HCT116 (cell line): ENCODE measurements at regions not wholly inside any gene's neighbourhood (a gene's known extent, or its start where the extent isn't known, plus 50 kb on each side); places are given as distances from the start of the nearest gene placed in this dataset.

ENCODE experiments used
- CBX3 ChIP-seq: IDR thresholded peaks from 2 replicates; pipeline ENCODE4 v1.6.1; 2012; ENCODE audit warnings: low read depth
- JUND ChIP-seq: IDR thresholded peaks from 2 replicates; pipeline ENCODE4 v1.6.1; 2012
- TF ChIP-seq, protein P1 (sequence below), 3 experiments: fragments of 200-600 bp in 1 of 3; sonication (generic) in 1 of 3; IDR thresholded peaks in 2 of 3; conservative IDR thresholded peaks in 1 of 3; 2 replicates each; pipeline ENCODE4 v1.5.1; 2012 to 2017; ENCODE audit warnings: low read depth in 2 of 3, low read length in 2 of 3, antibody characterized with exemption in 1 of 3, borderline replicate concordance in 1 of 3, control low read depth in 1 of 3, mild to moderate bottlenecking in 1 of 3, mixed read lengths in 1 of 3, mixed run types in 1 of 3, moderate library complexity in 1 of 3; ENCODE audit not compliant: insufficient read depth in 1 of 3
- TF ChIP-seq, protein P2 (sequence below): IDR thresholded peaks from 2 replicates; pipeline ENCODE4 v1.6.1; 2011; ENCODE audit warnings: mild to moderate bottlenecking, low read length, moderate library complexity; ENCODE audit not compliant: insufficient replicate concordance; ENCODE audit errors: extremely low read depth

DNA sequence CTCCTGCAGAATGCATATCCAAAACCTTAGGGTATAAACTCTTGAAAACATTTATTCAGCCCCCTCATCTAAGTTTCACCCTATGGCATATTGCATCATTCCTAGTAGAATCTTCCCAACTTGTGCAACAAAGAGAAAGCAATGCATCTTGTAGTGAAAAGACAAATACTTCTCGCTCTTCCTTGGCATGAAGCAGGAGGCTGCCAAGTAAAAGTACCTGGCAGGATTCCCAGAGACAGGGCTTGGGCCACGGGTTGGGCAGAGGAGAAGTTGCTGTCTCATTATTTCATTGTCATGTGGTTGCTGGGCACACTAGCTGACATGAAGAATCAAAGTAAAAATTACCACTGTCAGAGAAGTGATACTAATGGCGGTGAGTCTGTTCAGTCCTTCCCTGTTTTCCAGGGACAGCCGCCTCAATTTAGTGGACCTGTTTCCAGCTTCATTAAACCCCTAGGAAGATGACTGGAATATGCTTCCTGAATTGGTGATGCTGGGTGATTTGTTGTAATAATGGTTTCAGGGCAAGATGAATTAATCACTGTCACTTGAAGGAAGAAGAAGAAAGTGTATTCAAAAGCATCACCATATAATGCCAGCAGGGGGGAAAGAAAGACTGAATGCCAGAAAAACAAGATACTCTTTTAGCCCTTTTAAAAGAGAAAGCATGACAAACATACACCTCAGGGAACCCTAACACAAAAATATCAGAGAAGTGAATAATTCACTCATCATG, 380.5 kb upstream of the IGFBP7 start:
- TF ChIP-seq, protein P1, sequence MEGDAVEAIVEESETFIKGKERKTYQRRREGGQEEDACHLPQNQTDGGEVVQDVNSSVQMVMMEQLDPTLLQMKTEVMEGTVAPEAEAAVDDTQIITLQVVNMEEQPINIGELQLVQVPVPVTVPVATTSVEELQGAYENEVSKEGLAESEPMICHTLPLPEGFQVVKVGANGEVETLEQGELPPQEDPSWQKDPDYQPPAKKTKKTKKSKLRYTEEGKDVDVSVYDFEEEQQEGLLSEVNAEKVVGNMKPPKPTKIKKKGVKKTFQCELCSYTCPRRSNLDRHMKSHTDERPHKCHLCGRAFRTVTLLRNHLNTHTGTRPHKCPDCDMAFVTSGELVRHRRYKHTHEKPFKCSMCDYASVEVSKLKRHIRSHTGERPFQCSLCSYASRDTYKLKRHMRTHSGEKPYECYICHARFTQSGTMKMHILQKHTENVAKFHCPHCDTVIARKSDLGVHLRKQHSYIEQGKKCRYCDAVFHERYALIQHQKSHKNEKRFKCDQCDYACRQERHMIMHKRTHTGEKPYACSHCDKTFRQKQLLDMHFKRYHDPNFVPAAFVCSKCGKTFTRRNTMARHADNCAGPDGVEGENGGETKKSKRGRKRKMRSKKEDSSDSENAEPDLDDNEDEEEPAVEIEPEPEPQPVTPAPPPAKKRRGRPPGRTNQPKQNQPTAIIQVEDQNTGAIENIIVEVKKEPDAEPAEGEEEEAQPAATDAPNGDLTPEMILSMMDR (IDR thresholded peaks at IDR 0.05 in 2 of 3, conservative IDR thresholded peaks at IDR 0.05 in 1 of 3; ENCODE audit: borderline replicate concordance in 1 of 3, insufficient read depth in 1 of 3, low read depth in 2 of 3, low read length in 2 of 3): no peak
- TF ChIP-seq JUND (no peak), CBX3 (no peak)
- TF ChIP-seq, protein P2, sequence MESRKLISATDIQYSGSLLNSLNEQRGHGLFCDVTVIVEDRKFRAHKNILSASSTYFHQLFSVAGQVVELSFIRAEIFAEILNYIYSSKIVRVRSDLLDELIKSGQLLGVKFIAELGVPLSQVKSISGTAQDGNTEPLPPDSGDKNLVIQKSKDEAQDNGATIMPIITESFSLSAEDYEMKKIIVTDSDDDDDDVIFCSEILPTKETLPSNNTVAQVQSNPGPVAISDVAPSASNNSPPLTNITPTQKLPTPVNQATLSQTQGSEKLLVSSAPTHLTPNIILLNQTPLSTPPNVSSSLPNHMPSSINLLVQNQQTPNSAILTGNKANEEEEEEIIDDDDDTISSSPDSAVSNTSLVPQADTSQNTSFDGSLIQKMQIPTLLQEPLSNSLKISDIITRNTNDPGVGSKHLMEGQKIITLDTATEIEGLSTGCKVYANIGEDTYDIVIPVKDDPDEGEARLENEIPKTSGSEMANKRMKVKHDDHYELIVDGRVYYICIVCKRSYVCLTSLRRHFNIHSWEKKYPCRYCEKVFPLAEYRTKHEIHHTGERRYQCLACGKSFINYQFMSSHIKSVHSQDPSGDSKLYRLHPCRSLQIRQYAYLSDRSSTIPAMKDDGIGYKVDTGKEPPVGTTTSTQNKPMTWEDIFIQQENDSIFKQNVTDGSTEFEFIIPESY: no peak
